HUES48 (cell line): ENCODE measurements at regions not wholly inside any gene's neighbourhood (a gene's known extent, or its start where the extent isn't known, plus 50 kb on each side); places are given as distances from the start of the nearest gene placed in this dataset.

Experiments
- H3K27ac ChIP-seq: one replicate; pipeline ENCODE4 v1.7.0; 2013; ENCODE audit warnings: low read depth, low read length, inconsistent platforms
- H3K27me3 ChIP-seq: 2 replicates; pipeline ENCODE4 v1.6.1; 2013; ENCODE audit warnings: mild to moderate bottlenecking, low read length; ENCODE audit not compliant: control insufficient read depth, insufficient read depth
- H3K36me3 ChIP-seq: 2 replicates; pipeline ENCODE4 v1.6.1; 2013; ENCODE audit warnings: low read length; ENCODE audit not compliant: control insufficient read depth, insufficient read depth
- H3K4me1 ChIP-seq: 2 replicates; pipeline ENCODE4 v1.6.1; 2013; ENCODE audit warnings: mild to moderate bottlenecking, low read length; ENCODE audit not compliant: control insufficient read depth, insufficient read depth
- H3K4me3 ChIP-seq: 2 replicates; pipeline ENCODE4 v1.5.1; 2013; ENCODE audit warnings: mild to moderate bottlenecking, low read depth, low read length
- H3K9ac ChIP-seq: 2 replicates; pipeline ENCODE4 v1.6.1; 2013; ENCODE audit warnings: mild to moderate bottlenecking, low read depth, low read length, moderate library complexity
- H3K9me3 ChIP-seq: 2 replicates; pipeline ENCODE4 v1.6.1; 2013; ENCODE audit warnings: low read length; ENCODE audit not compliant: control insufficient read depth, insufficient read depth

DNA sequence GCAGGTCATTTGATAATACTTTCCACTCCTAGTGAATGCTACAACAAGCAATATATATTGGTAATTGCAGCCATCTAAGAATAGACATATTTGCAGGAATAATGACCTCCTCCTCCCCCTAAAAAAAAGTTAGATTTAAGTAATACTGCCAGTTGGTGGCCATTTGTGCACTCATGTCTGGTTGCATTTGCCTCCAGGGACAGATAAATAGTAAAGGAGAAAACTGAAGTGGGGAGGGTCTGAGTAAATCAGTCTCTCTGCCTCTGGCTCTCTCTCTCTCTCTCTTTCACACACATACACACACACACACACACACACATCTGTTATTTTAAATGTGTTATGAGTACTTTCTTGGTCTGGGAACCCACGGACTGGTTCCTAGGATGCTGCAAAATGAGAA is 125.5 kb upstream of the UQCRFS1 start:
- no peak overlapping the region for H3K9ac ChIP-seq
- H3K4me1 ChIP-seq = no peaks in the 10 kb centered on the region
- no peak overlapping the region for H3K27ac ChIP-seq
- no peaks in the 10 kb centered on the region for H3K27me3 ChIP-seq
- H3K4me3 ChIP-seq = no peak overlapping the region
- peaks cover 12% of the 10 kb centered on the region for H3K9me3 ChIP-seq
- H3K36me3 ChIP-seq = no peaks in the 10 kb centered on the region

GRCh38 chr19:29342721-29343120 is 129.8 kb upstream of the UQCRFS1 start:
- Histone ChIP-seq H3K36me3 (no peaks in the 10 kb centered on the region), H3K4me3 (no peak overlapping the region), H3K4me1 (no peaks in the 10 kb centered on the region), H3K27ac (no peak overlapping the region), H3K27me3 (no peaks in the 10 kb centered on the region), H3K9ac (no peak overlapping the region), H3K9me3 (peaks cover 22% of the 10 kb centered on the region)

- Histone ChIP-seq H3K4me3 (no peak overlapping the region), H3K4me1 (peaks cover 17% of the 10 kb centered on the region), H3K36me3 (no peaks in the 10 kb centered on the region), H3K27me3 (peaks cover 11% of the 10 kb centered on the region; the same call in 1 of the 2 replicates), H3K9me3 (no peaks in the 10 kb centered on the region), H3K9ac (no peak overlapping the region), H3K27ac (no peak overlapping the region)
Measured at GRCh38 chr19:29364224-29364726, 151.3 kb upstream of the UQCRFS1 start.

- H3K27me3 ChIP-seq = peaks cover 11% of the 10 kb centered on the region; the same call in 1 of the 2 replicates
- no peak overlapping the region for H3K27ac ChIP-seq
- H3K4me1 ChIP-seq = peaks cover 17% of the 10 kb centered on the region
- H3K4me3 ChIP-seq = no peak overlapping the region
- H3K36me3 ChIP-seq = no peaks in the 10 kb centered on the region
- H3K9ac ChIP-seq = no peak overlapping the region
- H3K9me3 ChIP-seq = no peaks in the 10 kb centered on the region
Measured at GRCh38 chr19:29364999-29365398, 152.0 kb upstream of the UQCRFS1 start.

GRCh38 chr19:29365836-29366417 is 153.0 kb upstream of the UQCRFS1 start:
- Histone ChIP-seq H3K36me3 (no peaks in the 10 kb centered on the region), H3K4me1 (peaks cover 17% of the 10 kb centered on the region), H3K27ac (no peak overlapping the region), H3K27me3 (peaks cover 11% of the 10 kb centered on the region; the same call in 1 of the 2 replicates), H3K4me3 (no peak overlapping the region), H3K9ac (no peak overlapping the region), H3K9me3 (no peaks in the 10 kb centered on the region)

DNA sequence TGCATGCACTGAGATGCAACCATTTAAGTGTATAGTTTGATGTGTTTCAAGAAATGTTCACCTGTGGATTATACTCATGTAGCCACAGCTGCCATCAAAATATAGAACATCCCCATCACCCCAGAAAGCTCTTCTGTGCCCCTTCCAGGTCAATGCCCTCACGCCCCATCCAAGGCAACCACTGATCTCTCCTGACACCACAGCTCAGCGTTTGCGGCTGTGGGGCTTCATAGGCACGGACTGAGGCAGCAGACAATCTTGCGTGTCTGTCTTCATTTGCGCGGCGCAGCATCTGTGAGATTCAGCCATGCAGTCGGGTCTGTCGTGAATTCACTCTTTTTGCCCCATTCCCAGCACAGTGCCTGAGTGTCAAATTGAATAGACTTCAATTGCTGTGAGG is 153.8 kb upstream of the UQCRFS1 start:
- Histone ChIP-seq H3K9ac (no peak overlapping the region), H3K4me1 (peaks cover 17% of the 10 kb centered on the region), H3K9me3 (no peaks in the 10 kb centered on the region), H3K27ac (no peak overlapping the region), H3K27me3 (peaks cover 11% of the 10 kb centered on the region; the same call in 1 of the 2 replicates), H3K36me3 (no peaks in the 10 kb centered on the region), H3K4me3 (no peak overlapping the region)

- H3K27me3 ChIP-seq = peaks cover 11% of the 10 kb centered on the region; the same call in 1 of the 2 replicates
- no peaks in the 10 kb centered on the region for H3K36me3 ChIP-seq
- H3K9ac ChIP-seq = no peak overlapping the region
- peaks cover 17% of the 10 kb centered on the region for H3K4me1 ChIP-seq
- H3K4me3 ChIP-seq = no peak overlapping the region
- H3K9me3 ChIP-seq = no peaks in the 10 kb centered on the region
- peak overlapping the region; percentile 59 for H3K27ac ChIP-seq
Measured at GRCh38 chr19:29367791-29368222, 154.9 kb upstream of the UQCRFS1 start.

DNA sequence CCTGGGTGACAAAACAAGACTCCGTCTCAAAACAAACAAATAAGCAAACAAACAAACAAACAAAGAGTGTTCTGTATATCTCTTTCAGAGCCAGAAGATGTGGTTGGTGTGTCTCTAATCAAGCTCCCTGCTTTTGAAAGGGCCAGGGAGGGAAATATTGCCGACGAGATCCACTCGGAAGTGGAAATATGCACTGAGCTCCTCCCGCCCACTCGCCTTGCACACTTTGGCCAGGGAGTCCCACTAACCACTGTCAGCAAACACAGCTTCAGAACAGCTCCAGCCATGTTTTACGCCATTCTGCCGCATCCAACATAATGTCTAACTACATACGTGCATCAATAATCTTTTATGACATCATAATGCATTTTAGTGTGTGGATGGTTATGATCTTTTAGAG is 155.5 kb upstream of the VSTM2B start:
- Histone ChIP-seq H3K4me3 (no peak overlapping the region), H3K9ac (no peak overlapping the region), H3K27me3 (peaks cover 4% of the 10 kb centered on the region; the same call in 1 of the 2 replicates), H3K27ac (no peak overlapping the region), H3K9me3 (no peaks in the 10 kb centered on the region), H3K4me1 (peaks cover 11% of the 10 kb centered on the region), H3K36me3 (no peaks in the 10 kb centered on the region)

DNA sequence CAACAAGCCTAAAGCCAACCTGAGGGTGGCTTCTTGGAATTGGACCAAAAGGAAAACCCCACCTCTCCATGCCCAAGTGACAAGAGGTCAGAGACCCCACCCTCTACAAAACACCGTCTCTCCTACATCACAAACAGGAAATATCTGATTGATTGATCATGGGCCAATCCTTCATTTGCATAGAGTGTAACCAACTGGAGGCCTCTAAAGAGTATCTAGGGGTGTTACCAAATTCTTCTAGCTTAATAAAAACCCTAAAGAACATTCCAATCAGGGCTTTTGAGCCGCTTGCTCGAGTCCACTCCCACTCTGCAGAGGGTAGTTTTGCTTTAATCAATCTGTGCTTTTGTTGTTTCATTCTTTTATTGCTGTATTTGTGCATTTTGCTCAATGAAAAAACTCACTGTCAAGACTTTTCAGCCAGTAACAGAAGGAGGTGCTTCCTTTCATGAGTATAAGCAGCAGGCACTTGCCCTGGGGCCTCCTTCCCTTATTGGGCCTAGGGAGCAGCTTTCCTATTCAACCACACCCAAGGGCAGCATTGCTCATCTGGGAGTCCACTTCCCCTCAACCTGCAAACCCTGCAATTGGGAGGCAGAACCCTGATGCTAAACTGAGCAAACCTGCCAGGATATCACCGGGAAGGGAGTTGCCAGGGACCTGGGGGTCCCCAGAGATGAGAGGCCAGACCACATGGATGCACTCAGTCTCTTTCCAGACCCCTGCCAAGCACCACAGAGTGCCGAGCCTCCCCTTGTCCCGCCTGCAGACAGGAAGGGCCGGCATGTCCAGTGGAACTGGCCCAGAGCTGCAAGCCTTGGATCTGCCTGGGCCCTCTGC is 154.3 kb upstream of the VSTM2B start:
- peaks cover 11% of the 10 kb centered on the region for H3K4me1 ChIP-seq
- peaks cover 4% of the 10 kb centered on the region; the same call in 1 of the 2 replicates for H3K27me3 ChIP-seq
- no peaks in the 10 kb centered on the region for H3K9me3 ChIP-seq
- no peak overlapping the region for H3K4me3 ChIP-seq
- H3K27ac ChIP-seq = no peak overlapping the region
- H3K36me3 ChIP-seq = no peaks in the 10 kb centered on the region
- H3K9ac ChIP-seq = no peak overlapping the region

DNA sequence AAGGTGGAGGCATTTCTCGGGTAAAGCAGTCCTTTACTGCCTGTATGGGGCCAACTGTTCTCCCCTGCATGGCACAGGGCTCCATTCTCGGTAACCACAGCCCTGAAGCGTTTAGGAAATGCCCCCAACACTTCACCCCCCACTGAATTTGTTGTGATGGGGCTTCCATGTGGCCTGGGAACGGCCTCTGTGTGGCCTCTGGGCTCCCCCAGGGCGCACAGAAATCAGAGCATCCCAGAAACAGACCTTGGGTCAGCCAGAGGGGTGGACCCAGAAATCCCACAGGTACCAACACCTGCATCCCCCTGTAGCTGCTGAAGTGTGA is 153.7 kb upstream of the VSTM2B start:
- H3K27me3 ChIP-seq = peaks cover 4% of the 10 kb centered on the region; the same call in 1 of the 2 replicates
- no peaks in the 10 kb centered on the region for H3K9me3 ChIP-seq
- H3K4me1 ChIP-seq = peaks cover 11% of the 10 kb centered on the region
- H3K27ac ChIP-seq = no peak overlapping the region
- no peak overlapping the region for H3K9ac ChIP-seq
- H3K4me3 ChIP-seq = no peak overlapping the region
- no peaks in the 10 kb centered on the region for H3K36me3 ChIP-seq

- Histone ChIP-seq H3K27ac (no peak overlapping the region), H3K4me1 (peaks cover 9% of the 10 kb centered on the region), H3K4me3 (no peak overlapping the region), H3K27me3 (no peaks in the 10 kb centered on the region), H3K9me3 (no peaks in the 10 kb centered on the region), H3K9ac (no peak overlapping the region), H3K36me3 (no peaks in the 10 kb centered on the region)
Measured at GRCh38 chr19:29372461-29372860, 153.3 kb upstream of the VSTM2B start.
